NCI-H2107 treated with DMSO at 0.1 percent for 48 hours (cell line): ENCODE measurements at regions not wholly inside any gene's neighbourhood (a gene's known extent, or its start where the extent isn't known, plus 50 kb on each side); places are given as distances from the start of the nearest gene placed in this dataset.

Experiments used
- DNase-seq: peaks from one replicate; lab custom pipeline; 2025; ENCODE audit not compliant: unreplicated experiment; lab: John Stamatoyannopoulos, UW

DNA sequence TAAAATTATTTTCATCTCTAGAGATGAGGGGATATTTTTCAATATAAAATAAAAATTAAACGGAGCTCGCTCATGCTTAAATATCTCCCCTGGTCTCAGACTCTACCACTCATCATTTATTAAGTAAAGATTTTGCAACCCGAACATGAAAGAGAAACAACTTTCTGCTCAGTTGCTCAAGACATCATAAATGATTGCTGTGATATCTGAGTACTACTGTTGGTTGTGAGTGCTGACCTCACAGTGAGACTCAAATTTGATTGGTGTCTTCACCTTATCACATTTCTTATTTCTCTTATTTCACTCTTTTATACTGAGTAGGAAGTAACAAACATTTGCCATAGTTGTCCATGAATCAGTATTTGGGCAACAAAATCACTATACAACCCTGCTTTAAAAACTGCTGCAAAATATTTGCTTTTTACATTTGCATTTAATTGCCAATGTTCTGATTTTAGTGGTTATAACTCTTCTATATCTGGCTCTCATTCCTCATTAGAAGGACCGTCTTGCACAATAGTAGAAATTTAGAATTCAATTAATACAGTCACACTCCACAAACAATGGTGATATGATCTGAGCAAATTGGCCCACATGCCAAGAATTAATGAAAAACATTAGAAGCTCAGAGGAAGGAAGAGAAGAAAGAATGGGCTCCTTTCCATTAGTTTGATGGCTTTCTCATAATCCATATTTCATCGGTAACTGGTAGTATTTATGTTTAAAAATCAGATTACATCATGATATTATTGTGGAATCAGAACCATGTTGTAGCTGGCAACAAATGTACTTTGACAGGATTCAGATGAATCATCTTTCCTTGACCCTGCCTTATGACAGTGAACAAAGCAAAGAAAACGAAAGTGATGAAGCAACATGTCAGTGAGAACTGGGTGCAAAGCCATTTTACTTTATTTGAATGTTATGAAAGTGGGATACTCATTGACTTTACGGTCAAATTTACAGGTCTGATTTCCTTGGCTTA lies 973.6 kb upstream of the TENM4 start:
- DNase-seq, result no peak

DNA sequence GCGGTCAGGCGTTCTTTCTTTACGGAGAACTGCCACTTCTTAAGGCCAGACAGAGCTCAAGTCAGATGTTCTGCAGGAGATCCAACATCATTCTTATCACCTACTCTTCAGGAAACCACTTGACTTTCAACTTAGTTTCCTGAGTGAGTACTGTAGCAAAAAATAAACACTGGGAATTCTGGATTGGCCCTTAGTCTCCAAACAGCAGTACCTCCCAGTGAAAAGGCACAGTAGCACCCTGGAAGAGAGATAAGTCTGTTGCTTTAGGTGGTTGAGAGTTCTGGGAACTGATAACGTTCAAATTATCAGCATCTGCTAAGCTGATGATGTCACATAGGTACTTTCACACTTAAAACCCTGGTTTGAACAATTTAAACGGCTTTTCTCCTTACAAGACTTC lies 971.8 kb upstream of the TENM4 start:
- DNase-seq, result no peak

DNA sequence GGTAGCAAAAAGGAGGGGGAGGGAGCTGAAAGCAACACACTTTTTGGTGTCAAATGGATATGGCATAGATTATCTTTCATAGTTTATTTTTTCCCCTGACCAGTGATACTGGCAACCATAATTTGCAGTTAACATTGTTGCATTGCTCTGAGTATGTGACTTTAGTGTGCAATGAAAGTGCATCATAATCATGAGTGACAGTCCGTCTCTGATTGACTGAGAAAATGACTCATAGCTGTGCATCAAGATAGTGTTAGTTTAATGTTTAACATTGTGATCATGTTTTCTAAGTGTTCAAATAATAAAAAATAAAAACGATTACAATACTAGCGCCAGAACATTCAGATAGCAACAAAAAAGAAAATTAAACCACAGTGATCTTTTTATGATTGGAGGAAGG lies 952.4 kb upstream of the TENM4 start:
- DNase-seq, result no peak

DNA sequence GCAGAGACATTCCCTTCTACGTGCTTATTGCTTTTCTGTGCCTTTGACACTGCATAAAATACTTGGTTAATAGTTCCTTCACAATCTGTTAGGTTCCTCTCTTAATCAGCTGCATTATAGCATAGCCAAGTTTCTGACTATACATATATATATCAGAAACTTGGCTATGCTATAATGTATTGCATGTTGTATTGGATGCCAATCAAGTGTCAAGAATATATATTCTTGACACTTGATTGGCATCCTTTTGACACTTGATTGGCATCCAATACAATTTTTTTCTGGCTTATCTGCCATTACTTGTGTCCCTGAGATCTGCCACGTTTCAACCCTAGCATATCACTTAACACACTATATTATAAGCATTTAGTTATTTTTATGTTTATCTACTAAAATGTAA lies 949.7 kb upstream of the TENM4 start:
- no peak for DNase-seq

DNA sequence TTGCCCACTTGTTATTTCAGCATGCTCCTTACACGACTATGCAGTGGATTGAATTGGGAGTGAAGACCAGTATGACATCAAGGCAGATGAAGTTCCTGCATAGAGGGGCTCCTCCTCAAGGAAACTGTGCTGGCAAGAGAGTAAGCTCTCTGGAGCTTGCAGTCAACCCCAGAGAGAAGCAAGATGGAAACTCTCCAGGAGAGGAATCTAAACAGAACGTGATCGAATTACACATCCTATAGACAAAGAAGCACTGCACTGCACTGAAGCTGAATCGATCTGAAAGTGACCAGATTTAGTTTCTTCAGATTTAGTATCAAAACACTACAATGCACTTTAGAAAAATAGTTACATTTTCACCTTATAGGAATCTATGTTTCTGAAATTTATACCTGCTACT lies 947.7 kb upstream of the TENM4 start:
- no peak for DNase-seq

DNA sequence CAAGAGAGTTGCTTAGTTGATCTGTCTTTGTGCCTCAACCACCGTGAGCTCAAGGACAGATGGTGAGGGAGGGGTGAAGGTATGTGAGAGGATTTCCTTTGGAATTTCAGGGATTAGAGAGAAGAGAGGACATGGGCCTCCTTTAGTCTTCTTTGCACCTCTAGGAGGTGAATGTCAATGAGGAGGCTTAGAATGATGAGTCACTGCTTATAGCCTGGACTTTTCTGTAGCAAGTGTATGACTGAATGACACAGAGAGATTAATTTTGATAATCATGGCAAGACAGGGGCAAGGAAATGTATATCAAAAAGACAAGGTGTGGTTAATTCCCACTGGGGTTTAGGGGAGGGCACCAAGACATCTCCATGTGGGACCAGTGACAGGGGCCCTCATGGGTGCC lies 947.3 kb upstream of the TENM4 start:
- DNase-seq, result no peak

DNA sequence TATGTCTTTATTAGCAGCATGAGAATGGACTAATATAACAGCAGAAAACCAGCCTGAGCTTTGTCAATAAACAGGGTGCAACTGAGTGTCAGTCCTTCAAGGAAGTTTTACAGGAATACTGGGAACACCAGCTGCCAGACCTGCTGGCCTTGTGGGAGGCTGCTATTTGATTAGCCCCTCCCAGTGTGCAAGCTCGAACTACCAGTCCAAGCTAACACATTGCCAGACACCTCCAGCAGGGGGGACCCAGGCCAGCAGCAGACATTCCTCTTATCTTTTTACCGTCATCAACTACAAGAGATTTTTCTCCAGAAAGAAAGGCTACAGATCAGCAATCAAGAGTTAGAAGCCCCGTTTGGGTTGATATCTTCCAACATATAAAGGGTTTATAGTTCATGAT lies 942.8 kb upstream of the TENM4 start:
- no peak for DNase-seq

DNA sequence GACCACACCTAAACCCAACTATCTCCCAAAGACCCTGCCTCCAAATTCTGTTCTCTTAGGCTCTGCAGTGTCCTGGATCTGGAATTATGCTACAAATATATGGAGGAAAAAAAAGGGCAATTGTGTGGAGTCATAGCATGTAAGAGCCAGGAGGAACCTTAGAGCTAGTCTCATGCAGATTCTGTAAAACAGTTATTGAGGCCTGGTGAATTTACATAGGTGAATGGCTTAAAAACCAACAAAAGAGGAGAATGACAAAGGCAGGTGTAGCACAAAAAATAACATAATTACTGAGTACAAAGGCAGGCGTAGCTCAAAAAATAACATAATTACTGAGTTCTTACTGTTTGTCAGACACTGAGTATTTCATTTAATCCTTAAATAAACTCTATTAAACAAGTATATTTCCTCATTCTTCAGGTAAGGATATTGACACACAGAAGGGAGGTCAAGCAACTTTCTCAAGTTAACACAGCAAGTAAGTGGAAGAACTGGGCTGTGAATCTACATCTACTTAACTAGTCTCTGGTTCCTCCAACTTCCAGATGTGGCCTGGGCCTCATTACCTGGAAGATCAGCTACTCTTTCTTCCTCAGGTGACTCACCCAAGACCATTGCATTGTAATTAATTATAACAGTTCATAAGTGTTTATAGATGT lies 938.9 kb upstream of the TENM4 start:
- DNase-seq, result no peak

DNA sequence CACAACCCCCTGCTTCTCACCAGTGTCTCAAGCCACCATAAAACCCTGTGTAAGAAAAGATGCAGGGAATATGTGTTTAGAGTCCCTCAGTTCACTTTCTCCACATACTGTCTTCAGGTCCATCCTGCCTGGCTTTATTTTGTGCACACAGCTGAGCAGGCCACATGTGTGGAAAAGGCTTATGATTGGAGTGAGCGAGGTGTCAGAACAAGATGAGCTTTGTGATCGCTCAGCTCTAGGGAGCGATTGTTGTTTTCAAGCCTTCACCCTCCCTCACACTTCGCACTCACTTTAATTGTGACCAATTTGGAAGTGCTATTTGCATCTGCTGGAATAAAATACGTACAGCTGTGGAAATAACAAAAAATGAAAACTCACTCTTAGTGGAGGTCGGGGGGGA lies 931.1 kb upstream of the TENM4 start:
- no peak for DNase-seq

DNA sequence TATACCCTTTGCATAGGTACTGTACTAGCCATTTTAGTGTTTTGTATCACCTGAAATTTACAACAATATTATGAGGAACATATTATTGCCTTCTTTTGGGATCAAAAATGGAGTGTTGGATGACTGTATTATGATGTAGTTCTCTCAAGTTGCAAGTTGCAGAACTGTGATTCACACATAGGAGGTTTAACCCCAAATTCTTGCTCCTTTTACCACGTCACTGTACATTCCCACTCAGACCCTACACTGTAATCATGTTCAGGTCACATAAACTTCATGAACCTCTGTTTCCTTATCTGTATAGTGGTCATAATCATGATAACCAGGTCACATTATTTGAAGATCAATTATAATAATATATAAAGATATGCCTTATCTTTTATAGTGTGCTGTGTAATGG lies 925.1 kb upstream of the TENM4 start:
- DNase-seq, result no peak

DNA sequence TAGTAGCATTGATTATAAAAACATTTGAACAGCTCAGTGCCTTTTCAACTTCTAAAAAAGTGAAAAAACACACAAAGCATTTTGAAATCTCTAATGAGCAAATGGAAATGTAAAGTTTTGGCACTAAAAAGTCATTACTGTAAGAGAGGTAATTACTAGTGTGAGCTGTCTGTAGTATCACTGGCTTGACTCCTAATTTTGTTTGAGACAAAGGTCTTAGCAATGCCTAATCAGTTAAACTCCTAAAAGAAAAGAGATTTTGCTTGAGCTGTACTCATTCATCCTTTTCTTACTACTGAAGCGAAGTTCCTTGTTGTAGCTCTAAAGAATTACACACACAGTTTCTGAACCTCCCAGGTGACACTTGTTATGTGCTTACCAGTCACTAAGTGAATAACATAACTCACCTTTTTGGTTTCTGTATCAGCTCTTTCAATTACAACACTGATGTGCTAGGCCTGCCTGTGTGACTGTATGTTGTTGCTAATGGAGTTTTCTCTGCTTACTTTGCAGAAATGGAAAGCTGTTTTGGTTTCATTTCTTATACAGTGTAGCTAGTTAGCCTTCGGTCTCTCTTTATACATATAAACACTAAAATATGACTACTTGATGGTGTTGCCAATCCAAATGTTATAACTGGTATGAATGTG lies 924.4 kb upstream of the TENM4 start:
- no peak for DNase-seq

DNA sequence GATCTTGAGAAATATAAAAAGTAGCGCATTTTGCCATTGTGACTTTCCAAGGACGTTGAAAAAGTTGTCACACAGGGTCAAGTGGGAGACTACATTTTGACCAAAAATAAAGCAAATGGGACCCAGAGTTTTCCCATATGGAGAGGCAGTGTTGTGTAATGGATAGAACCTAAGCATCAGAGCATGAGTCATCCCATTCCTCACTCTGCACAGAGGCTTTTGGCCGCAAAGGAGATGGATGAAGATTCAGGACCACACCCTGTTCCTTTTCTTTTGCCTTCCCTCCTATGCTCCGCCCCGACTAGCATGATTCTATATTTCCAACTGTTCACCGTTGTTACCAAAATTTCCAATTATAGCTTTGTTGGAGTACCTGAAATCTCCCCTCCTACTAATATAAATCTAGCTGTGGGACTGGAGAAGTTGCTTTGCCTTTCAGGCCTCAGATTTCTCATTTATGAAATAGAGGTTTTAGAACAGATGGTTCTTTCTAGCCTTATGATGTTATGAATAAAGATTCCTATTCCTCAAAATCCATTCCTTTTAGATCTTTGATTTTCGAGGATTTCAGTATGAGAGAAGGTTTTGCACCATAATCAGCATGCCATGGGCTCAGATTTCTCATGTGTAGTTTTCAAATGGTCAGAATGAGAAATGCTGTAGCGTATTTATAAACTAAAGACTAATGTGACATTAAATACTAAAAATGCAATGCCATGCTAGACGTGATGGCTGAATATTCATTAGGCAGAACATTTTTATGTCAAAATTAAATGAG lies 921.9 kb upstream of the TENM4 start:
- DNase-seq, result no peak

DNA sequence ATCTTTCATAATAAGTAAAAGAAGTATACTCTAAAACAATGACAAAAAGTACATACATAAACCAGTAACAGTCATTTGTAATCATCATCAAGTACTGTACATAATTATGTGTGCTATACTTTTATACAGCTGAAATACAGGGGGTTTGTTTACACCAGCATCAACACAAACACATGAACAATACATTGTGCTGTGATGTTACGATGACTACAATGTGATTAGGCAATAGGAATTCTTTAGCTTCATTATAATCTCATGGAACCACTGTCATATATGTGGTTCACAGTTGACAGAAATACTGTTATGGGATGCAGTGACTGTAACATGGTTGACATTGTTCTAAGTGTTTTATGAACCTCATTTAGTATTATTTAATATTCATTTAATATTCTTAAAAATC lies 914.4 kb upstream of the TENM4 start:
- DNase-seq, result no peak

DNA sequence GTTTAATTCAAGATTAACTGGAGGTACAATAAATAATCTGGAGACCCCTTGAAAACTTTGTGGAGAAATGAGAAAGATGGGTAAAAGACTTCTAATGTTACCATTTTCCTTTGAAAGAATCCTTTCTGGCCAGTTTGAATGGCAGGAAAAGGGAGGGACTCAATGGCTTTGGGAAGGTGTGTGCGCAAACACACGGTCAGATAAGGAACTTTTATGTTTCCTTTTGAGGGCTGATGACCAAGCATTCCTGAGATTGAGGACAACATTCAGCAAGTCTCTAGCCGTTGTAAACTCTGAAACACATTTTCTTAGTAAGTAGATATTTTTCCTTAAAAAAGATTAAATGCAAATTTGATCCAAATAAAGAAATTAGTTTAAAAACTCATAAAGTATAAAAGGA lies 909.7 kb upstream of the TENM4 start:
- DNase-seq, result no peak

DNA sequence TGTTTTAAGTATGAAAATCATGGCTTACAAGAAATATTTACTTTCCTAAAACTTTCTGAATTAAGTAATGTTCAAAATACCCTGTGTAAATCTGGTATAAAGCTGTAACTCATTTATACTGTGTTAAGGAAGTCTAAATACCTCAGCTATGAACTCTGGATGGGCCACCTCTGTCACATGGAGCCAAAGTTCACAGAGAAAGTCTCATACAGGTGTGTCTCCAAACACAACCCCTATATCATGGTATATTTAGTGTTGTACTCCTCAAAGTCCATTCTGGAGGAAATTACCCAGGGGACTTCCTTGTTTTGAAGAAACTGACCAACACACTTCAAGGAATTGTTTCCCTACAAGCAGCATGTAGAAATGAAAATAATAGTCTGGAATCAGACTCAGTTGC lies 909.2 kb upstream of the TENM4 start:
- no peak for DNase-seq

DNA sequence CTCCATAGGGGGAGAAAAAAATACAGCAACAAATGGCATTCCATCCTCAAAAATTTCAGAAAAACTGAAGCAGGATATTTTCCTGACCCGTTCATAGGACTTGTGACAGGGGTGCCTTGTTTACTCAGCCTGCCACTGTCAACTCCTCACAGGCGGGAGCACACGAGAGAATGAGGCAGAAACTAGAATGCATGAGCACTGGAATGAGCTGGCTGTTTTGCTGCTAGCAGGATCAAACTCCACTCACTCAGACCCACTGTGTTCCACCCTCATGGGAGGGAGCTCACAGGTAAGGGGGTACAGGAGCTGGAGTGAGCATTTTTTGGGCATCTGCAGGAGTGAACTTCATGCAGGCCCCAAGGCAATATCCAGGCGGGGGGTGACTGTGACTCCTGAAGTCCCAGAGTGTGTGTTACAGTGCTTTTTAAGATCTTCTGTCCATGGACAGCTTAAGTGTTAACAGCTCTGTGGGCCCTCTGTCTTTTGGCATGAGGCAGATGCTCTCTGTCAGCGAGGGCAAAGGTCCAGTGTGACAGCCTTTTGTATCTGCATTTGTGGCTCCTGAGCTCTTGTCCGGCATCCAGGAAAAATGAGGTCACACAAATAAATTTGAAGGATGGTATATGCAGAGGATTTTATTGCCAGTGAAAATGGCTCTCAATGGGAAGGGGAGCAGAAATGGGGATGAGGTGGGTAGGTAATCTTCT lies 905.7 kb upstream of the TENM4 start:
- DNase-seq, result no peak

DNA sequence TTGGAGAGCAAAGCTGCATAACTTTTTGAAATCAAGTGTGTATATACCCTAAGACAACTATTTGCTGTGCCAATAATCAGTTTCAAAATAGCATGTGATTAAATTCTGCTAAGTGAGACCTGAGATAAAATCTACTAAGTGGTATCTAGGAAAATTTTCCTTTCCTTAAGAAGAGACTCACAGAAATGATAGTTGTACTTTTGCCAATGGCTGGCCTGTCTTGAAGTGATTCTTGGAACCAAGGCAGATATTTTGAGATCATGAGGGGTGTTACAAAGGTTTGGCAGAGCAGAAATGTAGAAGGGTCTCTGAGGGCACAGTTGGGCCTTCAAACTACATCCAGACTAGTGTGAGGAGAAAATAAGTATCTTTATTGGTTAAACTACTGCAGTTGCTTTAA lies 902.6 kb upstream of the TENM4 start:
- DNase-seq, result no peak

DNA sequence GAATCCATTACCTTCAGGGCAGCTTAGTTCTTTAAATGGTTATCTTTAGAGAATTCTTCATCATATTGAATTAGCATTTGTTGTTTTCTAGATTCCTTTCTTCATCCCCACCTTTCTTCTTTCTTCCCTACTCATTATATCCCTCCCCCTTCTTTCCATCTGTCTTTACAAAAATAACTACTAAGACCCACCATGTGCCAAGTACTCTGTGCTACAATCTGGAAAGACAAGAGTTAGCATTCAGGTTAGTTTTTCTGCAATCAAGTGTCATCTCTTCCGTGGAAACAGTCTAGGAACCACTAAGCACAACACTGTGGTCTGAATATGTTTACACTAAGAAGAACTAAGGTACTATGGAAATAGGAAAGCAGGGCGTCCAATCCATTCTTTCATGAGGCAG lies 897.4 kb upstream of the TENM4 start:
- no peak for DNase-seq

DNA sequence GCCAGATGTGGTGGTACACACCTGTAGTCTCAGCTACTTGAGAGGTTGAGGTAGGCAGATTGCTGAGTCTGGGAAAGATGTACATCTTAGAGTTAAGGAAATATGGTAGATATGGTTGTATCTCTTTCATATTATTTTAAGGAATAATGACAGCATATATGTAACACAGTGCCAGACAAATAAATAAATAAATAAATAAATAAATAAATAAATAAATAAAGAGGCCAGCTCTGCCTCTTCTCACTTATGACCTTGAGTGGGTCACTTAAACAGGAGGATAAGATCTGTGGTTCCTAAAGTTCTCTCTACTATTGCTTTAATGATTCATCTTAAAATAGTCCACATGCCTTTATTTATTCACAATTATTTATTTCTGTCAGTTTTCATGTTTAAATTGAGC lies 890.9 kb upstream of the TENM4 start:
- DNase-seq, result no peak

DNA sequence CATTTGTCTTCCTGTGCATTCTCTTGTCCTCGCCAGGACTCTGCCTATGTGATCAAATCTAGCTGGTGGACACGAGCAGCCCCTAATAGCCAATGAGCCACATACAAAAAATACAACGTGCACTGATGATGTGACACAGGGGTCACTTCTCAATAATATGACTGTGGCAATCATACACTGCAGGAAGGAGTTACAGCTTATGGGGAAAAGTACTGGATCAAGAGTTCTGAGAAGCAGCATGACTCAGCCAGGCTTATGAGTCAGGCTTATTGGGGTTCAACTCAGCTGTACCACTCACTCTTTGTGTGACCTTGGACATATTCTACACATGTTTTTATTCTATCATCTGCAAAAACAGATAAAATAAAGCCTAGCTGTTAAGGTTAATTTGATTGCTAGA lies 889.4 kb upstream of the TENM4 start:
- no peak for DNase-seq

DNA sequence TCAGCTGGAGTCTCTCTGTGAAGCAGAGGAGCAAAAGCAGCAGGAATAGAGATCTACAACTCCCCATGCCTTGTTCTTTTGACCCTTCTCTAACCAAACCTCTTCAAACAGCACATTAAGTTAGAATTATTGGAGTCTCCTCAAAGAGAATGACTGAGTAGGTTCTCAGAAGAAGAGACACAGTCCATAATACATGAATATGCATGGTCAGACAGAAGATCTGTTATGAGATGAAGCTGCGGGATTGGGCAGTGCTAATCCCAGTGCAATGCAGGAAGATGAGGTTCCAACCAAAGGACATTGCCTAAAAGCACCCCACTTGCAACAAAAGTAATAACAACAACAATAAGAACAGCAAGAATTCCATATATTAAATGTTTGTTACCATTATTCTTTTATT lies 887.9 kb upstream of the TENM4 start:
- no peak for DNase-seq
